Heart left ventricle (tissue), 13 donors: ENCODE measurements at regions not wholly inside any gene's neighbourhood (a gene's known extent, or its start where the extent isn't known, plus 50 kb on each side); places are given as distances from the start of the nearest gene placed in this dataset.

ENCODE experiments used
- CTCF ChIP-seq, 12 donors: fragments of 200-600 bp; sonication (generic) in 4 of 12; IDR thresholded peaks; one replicate each; pipeline versions ENCODE4 v1.5.0 to v1.8.0; 2018 to 2022; ENCODE audit warnings: antibody characterized with exemption in 12 of 12, mild to moderate bottlenecking in 5 of 12
- POLR2A ChIP-seq, 2 donors: fragments of 450-650 bp; IDR thresholded peaks; one replicate each; pipeline ENCODE4 v1.6.1; 2017; ENCODE audit warnings: antibody characterized with exemption in 2 of 2, mild to moderate bottlenecking in 2 of 2, moderate library complexity in 2 of 2
- donor health status: ischemic (EF 13 %, LVEDD 7.1; RV severe dilation, severe dysfunction).
- donor health status: DM: no; HTN: yes; CAD: no.
- donor health status: DM: no; HTN: no; CAD: no.
- donor health status: ischemic (EF 25% LVEDD 6.9; RV normal size, moderate dysfunction).
- donor health status: ischemic (EF 25% LVEDD 5.7; RV mildly dilated, moderate dysfunction).
- donor health status: ischemic (EF 35%, LVEDD 5.7; RV mildly dilated, moderate dysfunction).
- donor health status: nonischemic (EF 11% LVEDD 7.7; RV severe dilation, severe dysfunction).
- donor health status: DM: yes; HTN: yes; CAD: no.
- donor health status: PGD.
- donor health status: ischemic (EF 29% LVEDD 5.4; RV normal size, mild dysfunction).
- donor health status: nonischemic (EF 23%, LVEDD 6.1; RV moderate dilation, normal function).

- no peak for TF ChIP-seq POLR2A (IDR thresholded peaks at IDR 0.05)
- TF ChIP-seq CTCF (IDR thresholded peaks at IDR 0.05): no peak
Measured at GRCh38 chr1:14090531-14090930, 390.5 kb downstream of the PRDM2 start.
